NT2/D1 (cell line): ENCODE measurements at regions not wholly inside any gene's neighbourhood (a gene's known extent, or its start where the extent isn't known, plus 50 kb on each side); places are given as distances from the start of the nearest gene placed in this dataset.
"Not testable (repeated sequence)": the region's sequence is repeated elsewhere in the genome, so short reads cannot be mapped to it uniquely, and the experiment has no call there.

ENCODE experiments used
- DNase-seq: peaks from one replicate; pipeline ENCODE4 v3.0.0-alpha.2; 2011; ENCODE audit warnings: low read depth, low spot score
- H3K27me3 ChIP-seq: 2 replicates; pipeline ENCODE4 v1.6.0; 2011; ENCODE audit warnings: mild to moderate bottlenecking; ENCODE audit not compliant: insufficient read length, insufficient read depth
- H3K36me3 ChIP-seq: 2 replicates; pipeline ENCODE4 v1.6.1; 2011; ENCODE audit warnings: mild to moderate bottlenecking, low read length, mixed read lengths; ENCODE audit not compliant: insufficient read depth, insufficient read length
- H3K4me1 ChIP-seq: 2 replicates; pipeline ENCODE4 v1.5.1; 2011; ENCODE audit not compliant: insufficient read depth, insufficient read length
- H3K4me3 ChIP-seq: 2 replicates; pipeline ENCODE4 v1.5.1; 2011; ENCODE audit warnings: low read depth; ENCODE audit not compliant: insufficient read length
- H3K9ac ChIP-seq: 2 replicates; pipeline ENCODE4 v1.6.0; 2011; ENCODE audit warnings: low read depth; ENCODE audit not compliant: insufficient read length
- H3K9me3 ChIP-seq: 2 replicates; pipeline ENCODE4 v1.5.1; 2011; ENCODE audit warnings: mild to moderate bottlenecking, low read length; ENCODE audit not compliant: insufficient read depth
- SUZ12 ChIP-seq: IDR thresholded peaks from 2 replicates; pipeline ENCODE4 v1.6.1; 2011; ENCODE audit not compliant: insufficient read length, insufficient read depth; ENCODE audit errors: extremely low read depth
- YY1 ChIP-seq: IDR thresholded peaks from 2 replicates; pipeline ENCODE4 v1.6.1; 2011; ENCODE audit not compliant: insufficient read length, insufficient read depth
- ZNF274 ChIP-seq: IDR thresholded peaks from 2 replicates; pipeline ENCODE4 v1.6.1; 2011; ENCODE audit warnings: mild to moderate bottlenecking, low read depth, low read length

GRCh38 chr1:219066631-219067349 is 106.9 kb upstream of the LYPLAL1 start:
- H3K27me3 ChIP-seq = no peaks in the 10 kb centered on the region
- no peaks in the 10 kb centered on the region for H3K9me3 ChIP-seq
- no peak overlapping the region for H3K4me3 ChIP-seq
- H3K36me3 ChIP-seq = no peaks in the 10 kb centered on the region
- no peak overlapping the region for H3K9ac ChIP-seq
- no peak for DNase-seq
- TF ChIP-seq YY1 (no peak), ZNF274 (no peak), SUZ12 (no peak)
- H3K4me1 ChIP-seq = no peaks in the 10 kb centered on the region

DNA sequence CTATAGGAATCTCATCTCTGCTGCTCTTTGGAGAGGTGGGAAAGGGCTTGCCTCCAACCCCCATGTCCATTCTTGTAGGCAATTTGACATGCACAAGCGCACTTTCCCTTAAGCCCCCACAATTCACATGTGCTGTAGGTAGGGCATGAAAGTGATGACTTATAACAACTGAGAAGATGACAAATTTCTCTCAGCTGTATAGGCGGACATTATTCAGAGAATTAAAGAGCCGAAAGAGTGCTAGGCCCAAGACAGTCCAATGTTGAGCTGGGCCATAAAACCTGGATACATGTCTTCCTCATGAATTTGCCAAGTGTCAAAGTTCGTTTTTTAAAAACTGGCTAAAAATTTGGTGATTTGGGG is 106.3 kb upstream of the LYPLAL1 start:
- Histone ChIP-seq H3K27me3 (no peaks in the 10 kb centered on the region), H3K4me3 (no peak overlapping the region), H3K36me3 (no peaks in the 10 kb centered on the region), H3K9ac (no peak overlapping the region), H3K9me3 (no peaks in the 10 kb centered on the region), H3K4me1 (no peaks in the 10 kb centered on the region)
- no peak for TF ChIP-seq ZNF274
- no peak for TF ChIP-seq YY1
- TF ChIP-seq SUZ12 = no peak
- DNase-seq = no peak

DNA sequence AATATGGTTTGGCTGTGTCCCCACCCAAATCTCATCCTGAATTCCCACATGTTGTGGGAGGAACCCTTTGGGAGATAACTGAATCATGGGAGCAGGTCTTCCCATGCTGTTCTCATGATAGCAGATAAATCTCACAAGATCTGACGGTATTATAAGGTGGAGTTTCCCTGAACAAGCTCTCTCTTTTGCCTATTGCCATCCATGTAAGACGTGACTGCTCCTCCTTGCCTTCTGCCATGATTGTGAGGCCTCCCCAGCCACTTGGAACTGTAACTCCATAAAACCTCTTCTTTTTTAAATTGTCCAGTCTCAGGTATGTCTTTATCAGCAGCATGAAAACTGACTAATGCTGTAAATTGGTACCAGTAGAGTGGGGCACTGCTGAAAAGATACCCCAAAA is 103.3 kb upstream of the LYPLAL1 start:
- H3K27me3 ChIP-seq, H3K9ac ChIP-seq, H3K4me3 ChIP-seq, DNase-seq, H3K4me1 ChIP-seq, H3K9me3 ChIP-seq, H3K36me3 ChIP-seq: not testable (repeated sequence)

- no peak overlapping the region for H3K4me3 ChIP-seq
- TF ChIP-seq SUZ12 = no peak
- TF ChIP-seq ZNF274 = no peak
- TF ChIP-seq YY1 = no peak
- H3K36me3 ChIP-seq = no peaks in the 10 kb centered on the region
- no peak overlapping the region for H3K9ac ChIP-seq
- no peaks in the 10 kb centered on the region for H3K27me3 ChIP-seq
- no peak for DNase-seq
- no peaks in the 10 kb centered on the region for H3K4me1 ChIP-seq
- H3K9me3 ChIP-seq = no peaks in the 10 kb centered on the region
Observed at GRCh38 chr1:219071209-219071608, 102.5 kb upstream of the LYPLAL1 start.

DNA sequence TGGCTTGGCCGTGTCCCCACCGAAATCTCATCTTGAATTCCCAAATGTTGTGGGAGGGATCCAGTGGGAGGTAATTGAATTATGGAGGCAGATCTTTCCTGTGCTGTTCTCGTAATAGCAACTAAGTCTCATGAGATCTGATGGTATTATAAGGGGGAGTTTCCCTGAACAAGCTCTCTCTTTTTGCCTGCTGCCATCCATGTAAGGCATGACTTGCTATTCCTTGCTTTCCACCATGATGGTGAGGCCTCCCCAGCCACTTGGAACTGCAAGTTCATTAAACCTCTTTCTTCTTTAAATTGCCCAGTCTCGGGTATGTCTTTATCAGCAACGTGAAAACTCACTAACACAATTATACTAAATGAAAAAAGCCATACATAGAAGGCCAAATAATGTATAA is 101.3 kb upstream of the LYPLAL1 start:
- no peak overlapping the region for H3K9ac ChIP-seq
- no peaks in the 10 kb centered on the region for H3K4me1 ChIP-seq
- H3K9me3 ChIP-seq = no peaks in the 10 kb centered on the region
- no peak for TF ChIP-seq ZNF274
- TF ChIP-seq SUZ12 = no peak
- no peak for TF ChIP-seq YY1
- H3K27me3 ChIP-seq = no peaks in the 10 kb centered on the region
- DNase-seq = no peak
- no peaks in the 10 kb centered on the region for H3K36me3 ChIP-seq
- no peak overlapping the region for H3K4me3 ChIP-seq

- no peaks in the 10 kb centered on the region for H3K27me3 ChIP-seq
- H3K9ac ChIP-seq = no peak overlapping the region
- no peaks in the 10 kb centered on the region for H3K9me3 ChIP-seq
- TF ChIP-seq ZNF274 (no peak), YY1 (no peak), SUZ12 (no peak)
- H3K4me3 ChIP-seq = no peak overlapping the region
- no peaks in the 10 kb centered on the region for H3K4me1 ChIP-seq
- H3K36me3 ChIP-seq = no peaks in the 10 kb centered on the region
- DNase-seq = no peak
Observed at GRCh38 chr1:219074084-219074728, 99.5 kb upstream of the LYPLAL1 start.

- Histone ChIP-seq H3K4me3 (no peak overlapping the region), H3K9me3 (no peaks in the 10 kb centered on the region), H3K27me3 (no peaks in the 10 kb centered on the region), H3K36me3 (no peaks in the 10 kb centered on the region), H3K4me1 (no peaks in the 10 kb centered on the region), H3K9ac (no peak overlapping the region)
- TF ChIP-seq SUZ12 = no peak
- no peak for TF ChIP-seq ZNF274
- TF ChIP-seq YY1 = no peak
- no peak for DNase-seq
Observed at GRCh38 chr1:219075121-219075879, 98.4 kb upstream of the LYPLAL1 start.
